GM12873 (cell line): ENCODE measurements at regions not wholly inside any gene's neighbourhood (a gene's known extent, or its start where the extent isn't known, plus 50 kb on each side); places are given as distances from the start of the nearest gene placed in this dataset.

Source experiments
- TF ChIP-seq, protein P1 (sequence below): IDR thresholded peaks from 2 replicates; pipeline ENCODE4 v1.5.1; 2012; ENCODE audit warnings: low read depth, mild to moderate bottlenecking, moderate library complexity, low read length, control low read depth; ENCODE audit not compliant: insufficient read depth; ENCODE audit errors: missing control alignments

DNA sequence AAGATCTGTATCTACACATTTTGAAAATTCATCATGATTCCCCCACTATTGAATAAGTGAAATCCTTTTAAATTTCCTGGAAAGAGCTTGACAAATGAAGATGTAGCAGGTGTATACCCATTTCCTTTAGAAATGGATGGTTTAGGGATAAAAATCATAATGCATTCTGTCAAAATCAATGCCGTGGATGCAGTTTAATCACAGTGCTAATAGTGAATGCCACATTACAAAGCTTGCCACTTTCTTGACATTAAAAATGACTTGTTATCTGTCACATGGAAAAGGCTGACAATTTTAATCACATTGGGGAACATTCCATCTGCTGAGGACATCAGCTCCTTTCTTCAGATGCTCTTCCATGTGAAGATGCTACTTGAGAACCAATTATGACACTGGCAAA lies 229.6 kb downstream of the GPAM start:
- TF ChIP-seq, protein P1, sequence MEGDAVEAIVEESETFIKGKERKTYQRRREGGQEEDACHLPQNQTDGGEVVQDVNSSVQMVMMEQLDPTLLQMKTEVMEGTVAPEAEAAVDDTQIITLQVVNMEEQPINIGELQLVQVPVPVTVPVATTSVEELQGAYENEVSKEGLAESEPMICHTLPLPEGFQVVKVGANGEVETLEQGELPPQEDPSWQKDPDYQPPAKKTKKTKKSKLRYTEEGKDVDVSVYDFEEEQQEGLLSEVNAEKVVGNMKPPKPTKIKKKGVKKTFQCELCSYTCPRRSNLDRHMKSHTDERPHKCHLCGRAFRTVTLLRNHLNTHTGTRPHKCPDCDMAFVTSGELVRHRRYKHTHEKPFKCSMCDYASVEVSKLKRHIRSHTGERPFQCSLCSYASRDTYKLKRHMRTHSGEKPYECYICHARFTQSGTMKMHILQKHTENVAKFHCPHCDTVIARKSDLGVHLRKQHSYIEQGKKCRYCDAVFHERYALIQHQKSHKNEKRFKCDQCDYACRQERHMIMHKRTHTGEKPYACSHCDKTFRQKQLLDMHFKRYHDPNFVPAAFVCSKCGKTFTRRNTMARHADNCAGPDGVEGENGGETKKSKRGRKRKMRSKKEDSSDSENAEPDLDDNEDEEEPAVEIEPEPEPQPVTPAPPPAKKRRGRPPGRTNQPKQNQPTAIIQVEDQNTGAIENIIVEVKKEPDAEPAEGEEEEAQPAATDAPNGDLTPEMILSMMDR, result no peak

DNA sequence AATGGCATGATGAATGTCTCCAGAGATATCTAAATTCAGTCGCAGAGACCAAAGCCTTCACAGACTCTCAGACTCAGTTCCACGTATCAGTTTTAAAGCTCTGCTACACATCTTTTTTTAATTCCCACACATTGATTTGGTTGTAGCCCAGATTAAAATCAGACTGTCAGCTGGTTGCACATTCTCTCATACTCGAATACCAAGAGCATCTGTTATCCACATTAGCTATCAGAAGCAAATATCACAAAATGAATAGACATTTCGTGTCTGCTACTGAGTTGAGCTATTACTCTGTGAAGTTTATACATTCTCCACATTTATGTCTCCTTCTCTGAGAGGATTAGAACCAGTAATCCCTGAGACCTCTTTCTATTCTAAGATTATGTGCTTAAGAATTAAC lies 229.2 kb downstream of the GPAM start:
- TF ChIP-seq, protein P1, result no peak

DNA sequence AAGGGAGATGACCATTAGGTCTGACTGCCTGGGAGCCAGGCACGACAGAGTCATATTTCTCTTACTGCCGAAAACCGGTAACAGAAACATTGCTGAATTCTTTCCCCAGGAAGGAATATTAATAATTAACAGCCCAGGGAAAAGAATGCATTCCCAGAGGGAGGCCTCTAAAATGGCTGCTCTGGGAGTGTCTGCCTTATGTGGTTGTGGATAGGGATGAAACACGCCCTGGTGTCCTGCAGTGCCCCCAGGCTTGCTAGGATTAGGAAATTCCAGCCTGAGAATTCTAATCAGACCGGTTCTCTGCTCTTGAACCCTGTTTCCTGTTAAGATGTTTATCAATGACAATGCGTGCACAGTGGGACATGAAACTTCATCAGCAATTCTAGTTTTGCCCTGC lies 226.7 kb downstream of the GPAM start:
- TF ChIP-seq, protein P1, result no peak

DNA sequence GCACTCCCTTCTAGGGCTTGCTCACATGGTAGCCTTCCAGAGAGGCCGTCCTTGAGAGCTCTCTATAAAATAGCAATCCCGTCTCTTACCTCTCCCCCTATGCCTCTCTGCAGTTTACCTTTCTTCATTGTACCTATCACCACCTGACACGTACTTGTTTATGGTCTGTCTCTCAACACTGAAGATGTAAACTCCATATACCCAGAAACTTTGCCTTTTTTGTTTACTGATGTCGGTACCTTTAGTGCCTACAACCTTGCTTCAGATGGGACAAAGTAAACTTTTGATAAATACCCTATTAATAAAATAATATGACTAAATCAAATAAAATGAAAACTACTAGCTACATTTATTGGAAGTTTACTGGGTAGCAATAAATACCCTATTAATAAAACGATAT lies 220.6 kb downstream of the GPAM start:
- TF ChIP-seq, protein P1, result no peak

DNA sequence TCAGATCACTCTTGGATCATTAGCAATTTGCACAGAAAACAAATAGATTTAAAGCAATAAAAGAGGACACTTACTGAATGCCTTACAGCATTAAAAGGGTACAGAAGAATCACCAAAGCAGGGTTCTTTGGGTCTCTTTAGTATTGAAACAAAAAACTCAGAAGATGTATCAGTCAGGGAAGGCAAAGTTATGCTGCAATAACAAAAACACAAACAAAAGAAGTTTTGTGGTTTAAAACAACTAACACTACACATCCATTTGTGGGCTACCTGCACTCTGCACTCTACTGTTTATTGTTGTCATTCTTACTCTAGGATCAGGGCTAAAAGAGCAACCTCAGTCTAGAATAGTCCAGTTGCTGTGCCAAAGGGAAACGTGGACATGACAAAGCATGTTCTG lies 216.4 kb downstream of the GPAM start:
- TF ChIP-seq, protein P1, result no peak

DNA sequence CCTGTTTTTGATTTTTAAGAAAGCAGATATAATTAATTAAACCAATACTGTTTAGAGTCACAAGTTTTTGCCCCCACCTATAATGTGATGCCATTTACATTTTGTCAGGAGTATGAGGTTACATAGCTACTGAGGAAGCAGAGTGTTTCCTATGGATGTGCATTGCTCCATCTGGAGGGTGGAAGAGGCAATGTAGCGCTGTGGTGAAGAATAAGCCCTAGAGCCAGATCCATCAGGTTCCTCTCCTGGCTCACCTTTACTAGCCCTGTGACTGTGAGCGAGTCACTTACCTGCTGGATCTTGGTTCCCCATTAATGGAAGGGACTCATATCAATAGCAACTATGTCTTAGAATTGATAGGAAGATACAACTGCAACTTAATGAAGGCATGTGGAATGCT lies 216.0 kb downstream of the GPAM start:
- TF ChIP-seq, protein P1, result no peak

DNA sequence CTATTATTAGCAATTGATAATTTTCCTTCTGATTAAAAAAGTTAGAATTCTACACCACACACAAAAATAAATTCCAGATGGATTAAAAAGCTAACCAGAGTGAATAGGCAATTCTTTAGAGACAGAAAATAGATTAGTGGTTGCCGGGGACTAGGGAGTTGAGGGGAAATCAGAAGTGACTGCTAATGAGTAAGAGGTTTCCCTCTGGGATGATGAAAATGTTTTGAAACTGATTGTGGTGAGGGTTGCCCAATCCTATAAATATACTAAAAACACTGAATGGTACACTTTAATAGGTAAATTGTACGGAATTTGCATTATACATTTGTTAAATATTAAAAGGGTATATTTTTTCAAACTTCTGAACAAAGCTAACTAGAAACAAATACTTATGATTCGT lies 214.9 kb downstream of the GPAM start:
- TF ChIP-seq, protein P1, result no peak
